SK-N-SH (cell line): ENCODE measurements at regions not wholly inside any gene's neighbourhood (a gene's known extent, or its start where the extent isn't known, plus 50 kb on each side); places are given as distances from the start of the nearest gene placed in this dataset.

ENCODE experiments used
- CTCF ChIA-PET: fragments of 300-600, 350-600 bp; formaldehyde crosslinking; extraction: SDS; loops from one replicate; lab custom pipeline; 2021; lab: Yijun Ruan, JAX
- POLR2A ChIA-PET: fragments of 350-600 bp; sonication (Branson Sonifier 250); formaldehyde crosslinking; extraction: SDS; loops from one replicate; lab custom pipeline; 2020; ENCODE audit warnings: antibody characterized with exemption, inconsistent platforms; lab: Yijun Ruan, JAX
- DNase-seq: peaks from one replicate; pipeline ENCODE4 v3.0.0; 2012
- H2AFZ ChIP-seq: fragments of 200-600 bp; sonication (generic); 2 replicates; pipeline ENCODE4 v1.8.1; 2016; ENCODE audit warnings: antibody characterized with exemption, mild to moderate bottlenecking, low read depth
- H3F3A ChIP-seq: fragments of 200-600 bp; sonication (generic); replicated peaks from 2 replicates; pipeline ENCODE3; 2016; ENCODE audit warnings: antibody characterized with exemption, mild to moderate bottlenecking; ENCODE audit not compliant: insufficient read depth
- H3K27ac ChIP-seq, 2 experiments: fragments of 200-500 bp in 1 of 2; fragments of 200-600 bp in 1 of 2; sonication (Bioruptor generic) in 1 of 2; sonication (generic), shearing (Covaris generic) in 1 of 2; 2 replicates each; pipeline versions ENCODE4 v1.5.1 to v1.6.1; 2014 to 2016; ENCODE audit warnings: low read depth in 2 of 2, inconsistent platforms in 1 of 2, low read length in 1 of 2, mild to moderate bottlenecking in 1 of 2, mixed read lengths in 1 of 2
- H3K27me3 ChIP-seq: fragments of 200-600 bp; sonication (generic), shearing (Covaris generic); 2 replicates; pipeline ENCODE4 v1.6.1; 2016; ENCODE audit warnings: mixed run types; ENCODE audit not compliant: insufficient read depth
- H3K36me3 ChIP-seq, 2 experiments: fragments of 200-500 bp in 1 of 2; fragments of 200-600 bp in 1 of 2; sonication (Bioruptor generic) in 1 of 2; sonication (generic) in 1 of 2; replicated peaks in 1 of 2; 2 replicates each; pipeline versions ENCODE3 to v1.5.1; 2014 to 2016; ENCODE audit warnings: low read length in 1 of 2, mild to moderate bottlenecking in 1 of 2; ENCODE audit not compliant: insufficient read depth in 2 of 2, control insufficient read depth in 1 of 2
- H3K4me1 ChIP-seq, 2 experiments: fragments of 200-500 bp in 1 of 2; fragments of 200-600 bp in 1 of 2; sonication (Bioruptor generic) in 1 of 2; sonication (generic), shearing (Covaris generic) in 1 of 2; 2 replicates each; pipeline versions ENCODE4 v1.5.1 to v1.6.1; 2014 to 2016; ENCODE audit warnings: low read depth in 1 of 2, low read length in 1 of 2, mixed run types in 1 of 2; ENCODE audit not compliant: insufficient read depth in 2 of 2, control insufficient read depth in 1 of 2
- H3K4me2 ChIP-seq: fragments of 200-600 bp; sonication (generic), shearing (Covaris generic); 2 replicates; pipeline ENCODE4 v1.6.1; 2017; ENCODE audit warnings: mixed run types
- H3K4me3 ChIP-seq, 2 experiments: fragments of 200-500 bp in 1 of 2; fragments of 200-600 bp in 1 of 2; sonication (Bioruptor generic) in 1 of 2; sonication (generic), shearing (Covaris generic) in 1 of 2; 2 replicates each; pipeline versions ENCODE4 v1.5.1 to v1.8.1; 2014 to 2016; ENCODE audit warnings: low read depth in 2 of 2, inconsistent platforms in 1 of 2, low read length in 1 of 2, mild to moderate bottlenecking in 1 of 2, mixed read lengths in 1 of 2, moderate library complexity in 1 of 2
- H3K79me2 ChIP-seq: fragments of 200-600 bp; sonication (generic); 2 replicates; pipeline ENCODE4 v1.8.1; 2017; ENCODE audit warnings: mild to moderate bottlenecking; ENCODE audit not compliant: insufficient read depth
- H3K9ac ChIP-seq: fragments of 200-600 bp; sonication (generic); 2 replicates; pipeline ENCODE4 v1.6.1; 2017; ENCODE audit warnings: mixed run types
- H3K9me2 ChIP-seq: fragments of 200-600 bp; sonication (generic); 2 replicates; pipeline ENCODE4 v1.6.1; 2017; ENCODE audit warnings: mixed run types
- H3K9me3 ChIP-seq: fragments of 200-600 bp; sonication (generic); 2 replicates; pipeline ENCODE4 v1.6.1; 2017; ENCODE audit warnings: mixed run types, mild to moderate bottlenecking, moderate library complexity
- H4K20me1 ChIP-seq: fragments of 200-600 bp; sonication (generic); 2 replicates; pipeline ENCODE4 v1.6.1; 2017; ENCODE audit warnings: mild to moderate bottlenecking, mixed run types; ENCODE audit not compliant: insufficient read depth
- ELF1 ChIP-seq: IDR thresholded peaks from 2 replicates; pipeline ENCODE4 v1.4.0; 2012
- EZH2phosphoT487 ChIP-seq: fragments of 200-600 bp; sonication (generic); IDR thresholded peaks from 2 replicates; pipeline ENCODE4 v1.6.1; 2017; ENCODE audit warnings: low read depth, mixed run types, mild to moderate bottlenecking, antibody characterized with exemption, moderate library complexity, borderline replicate concordance
- FOSL2 ChIP-seq: IDR thresholded peaks from 2 replicates; pipeline ENCODE4 v1.4.0; 2012; ENCODE audit warnings: low read depth, mild to moderate bottlenecking, moderate library complexity, borderline replicate concordance
- MXI1 ChIP-seq: IDR thresholded peaks from 2 replicates; pipeline ENCODE4 v1.6.1; 2012; ENCODE audit warnings: mild to moderate bottlenecking, low read depth, low read length, improper control_type of control experiment
- NRF1 ChIP-seq: IDR thresholded peaks from 2 replicates; pipeline ENCODE4 v1.6.1; 2012; ENCODE audit warnings: low read depth, mild to moderate bottlenecking, low read length
- POLR2AphosphoS5 ChIP-seq: IDR thresholded peaks from 2 replicates; pipeline ENCODE4 v1.6.1; 2012; ENCODE audit warnings: low read depth, low read length
- RFX5 ChIP-seq: IDR thresholded peaks from 2 replicates; pipeline ENCODE4 v1.6.1; 2012; ENCODE audit warnings: mild to moderate bottlenecking, improper control_type of control experiment, low read length
- RXRA ChIP-seq: IDR thresholded peaks from 2 replicates; pipeline ENCODE4 v1.4.0; 2012; ENCODE audit warnings: low read depth, mild to moderate bottlenecking, borderline replicate concordance
- SIN3A ChIP-seq: IDR thresholded peaks from 2 replicates; pipeline ENCODE4 v1.6.1; 2012; ENCODE audit warnings: low read depth, mild to moderate bottlenecking, low read length, moderate library complexity, borderline replicate concordance
- SMC3 ChIP-seq: IDR thresholded peaks from 2 replicates; pipeline ENCODE4 v1.6.1; 2012; ENCODE audit warnings: low read depth, low read length, improper control_type of control experiment
- TCF12 ChIP-seq: IDR thresholded peaks from 2 replicates; pipeline ENCODE4 v1.4.0; 2012
- TEAD4 ChIP-seq: IDR thresholded peaks from 2 replicates; pipeline ENCODE4 v1.4.0; 2012; ENCODE audit warnings: mild to moderate bottlenecking, borderline replicate concordance; ENCODE audit not compliant: insufficient read depth
- YY1 ChIP-seq: IDR thresholded peaks from 2 replicates; pipeline ENCODE4 v1.4.0; 2012; ENCODE audit warnings: low read depth, mild to moderate bottlenecking
- ZBTB33 ChIP-seq: IDR thresholded peaks from 2 replicates; pipeline ENCODE4 v1.4.0; 2012; ENCODE audit warnings: low read depth, borderline replicate concordance
- WGBS: methylation state at CpG from one replicate; pipeline ENCODE4 v1.1.6; 2017; ENCODE audit warnings: low lambda C conversion rate; 5-methylcytosine and 5-hydroxymethylcytosine counted together
- TF ChIP-seq, protein P1 (sequence below): fragments of 150-350 bp; IDR thresholded peaks from 2 replicates; pipeline ENCODE4 v1.6.1; 2016; ENCODE audit warnings: mild to moderate bottlenecking, low read depth, low read length
- TF ChIP-seq, protein P2 (sequence below): IDR thresholded peaks from 2 replicates; pipeline ENCODE4 v1.6.1; 2012; ENCODE audit warnings: mild to moderate bottlenecking, low read depth, low read length, moderate library complexity

- no peak for DNase-seq
- no peak for TF ChIP-seq EZH2phosphoT487
- TF ChIP-seq POLR2AphosphoS5, result no peak
- no peak for TF ChIP-seq MXI1
- TF ChIP-seq FOSL2, result no peak
- TF ChIP-seq SIN3A, result no peak
- no peak for TF ChIP-seq SMC3
- TF ChIP-seq YY1, result no peak
- TF ChIP-seq ELF1, result no peak
- no peak for TF ChIP-seq ZBTB33
- TF ChIP-seq NRF1, result no peak
- TF ChIP-seq TEAD4, result no peak
- no peak for TF ChIP-seq RFX5
- TF ChIP-seq, protein P1, sequence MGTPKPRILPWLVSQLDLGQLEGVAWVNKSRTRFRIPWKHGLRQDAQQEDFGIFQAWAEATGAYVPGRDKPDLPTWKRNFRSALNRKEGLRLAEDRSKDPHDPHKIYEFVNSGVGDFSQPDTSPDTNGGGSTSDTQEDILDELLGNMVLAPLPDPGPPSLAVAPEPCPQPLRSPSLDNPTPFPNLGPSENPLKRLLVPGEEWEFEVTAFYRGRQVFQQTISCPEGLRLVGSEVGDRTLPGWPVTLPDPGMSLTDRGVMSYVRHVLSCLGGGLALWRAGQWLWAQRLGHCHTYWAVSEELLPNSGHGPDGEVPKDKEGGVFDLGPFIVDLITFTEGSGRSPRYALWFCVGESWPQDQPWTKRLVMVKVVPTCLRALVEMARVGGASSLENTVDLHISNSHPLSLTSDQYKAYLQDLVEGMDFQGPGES, result no peak
- TF ChIP-seq, protein P2, sequence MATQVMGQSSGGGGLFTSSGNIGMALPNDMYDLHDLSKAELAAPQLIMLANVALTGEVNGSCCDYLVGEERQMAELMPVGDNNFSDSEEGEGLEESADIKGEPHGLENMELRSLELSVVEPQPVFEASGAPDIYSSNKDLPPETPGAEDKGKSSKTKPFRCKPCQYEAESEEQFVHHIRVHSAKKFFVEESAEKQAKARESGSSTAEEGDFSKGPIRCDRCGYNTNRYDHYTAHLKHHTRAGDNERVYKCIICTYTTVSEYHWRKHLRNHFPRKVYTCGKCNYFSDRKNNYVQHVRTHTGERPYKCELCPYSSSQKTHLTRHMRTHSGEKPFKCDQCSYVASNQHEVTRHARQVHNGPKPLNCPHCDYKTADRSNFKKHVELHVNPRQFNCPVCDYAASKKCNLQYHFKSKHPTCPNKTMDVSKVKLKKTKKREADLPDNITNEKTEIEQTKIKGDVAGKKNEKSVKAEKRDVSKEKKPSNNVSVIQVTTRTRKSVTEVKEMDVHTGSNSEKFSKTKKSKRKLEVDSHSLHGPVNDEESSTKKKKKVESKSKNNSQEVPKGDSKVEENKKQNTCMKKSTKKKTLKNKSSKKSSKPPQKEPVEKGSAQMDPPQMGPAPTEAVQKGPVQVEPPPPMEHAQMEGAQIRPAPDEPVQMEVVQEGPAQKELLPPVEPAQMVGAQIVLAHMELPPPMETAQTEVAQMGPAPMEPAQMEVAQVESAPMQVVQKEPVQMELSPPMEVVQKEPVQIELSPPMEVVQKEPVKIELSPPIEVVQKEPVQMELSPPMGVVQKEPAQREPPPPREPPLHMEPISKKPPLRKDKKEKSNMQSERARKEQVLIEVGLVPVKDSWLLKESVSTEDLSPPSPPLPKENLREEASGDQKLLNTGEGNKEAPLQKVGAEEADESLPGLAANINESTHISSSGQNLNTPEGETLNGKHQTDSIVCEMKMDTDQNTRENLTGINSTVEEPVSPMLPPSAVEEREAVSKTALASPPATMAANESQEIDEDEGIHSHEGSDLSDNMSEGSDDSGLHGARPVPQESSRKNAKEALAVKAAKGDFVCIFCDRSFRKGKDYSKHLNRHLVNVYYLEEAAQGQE, result no peak
- TF ChIP-seq TCF12, result no peak
- no peak for TF ChIP-seq RXRA
- POLR2A ChIA-PET, result no interaction called here
Observed at GRCh38 chr13:83536941-83537340, 345.3 kb downstream of the SLITRK1 start.

More at GRCh38 chr13:83536941-83537340, 345.3 kb downstream of the SLITRK1 start:
- Histone ChIP-seq H3K4me2 (no peak overlapping the region), H3K9ac (no peak overlapping the region), H3K27ac (no peak overlapping the region), H3K27me3 (no peaks in the 10 kb centered on the region), H2AFZ (no peak overlapping the region), H3K9me3 (no peaks in the 10 kb centered on the region), H3K4me3 (no peak overlapping the region), H4K20me1 (no peaks in the 10 kb centered on the region), H3K9me2 (no peaks in the 10 kb centered on the region), H3F3A (no peaks in the 10 kb centered on the region), H3K36me3 (no peaks in the 10 kb centered on the region), H3K4me1 (no peaks in the 10 kb centered on the region), H3K79me2 (no peaks in the 10 kb centered on the region)
- 5% methylated on average over 2 of the region's 2 CpGs for WGBS
- CTCF ChIA-PET, result no interaction called here
